Esophagus muscularis mucosa (tissue), 4 donors: ENCODE measurements at regions not wholly inside any gene's neighbourhood (a gene's known extent, or its start where the extent isn't known, plus 50 kb on each side); places are given as distances from the start of the nearest gene placed in this dataset.
"Not testable (repeated sequence)": the region's sequence is repeated elsewhere in the genome, so short reads cannot be mapped to it uniquely, and the experiment has no call there.

Experiments used
- DNase-seq: peaks from one replicate; pipeline ENCODE4 v3.0.0-alpha.2; 2017; ENCODE audit errors: extremely low spot score
- H3K27ac ChIP-seq, 4 donors: fragments of 200-600 bp; sonication (generic); replicated peaks in 1 of 4; 1 replicate in 3 of 4; 2 replicates in 1 of 4; pipeline ENCODE4 v1.5.1; 2016 to 2019; ENCODE audit warnings: mild to moderate bottlenecking in 1 of 4
- H3K27me3 ChIP-seq, 4 donors: fragments of 200-600 bp; sonication (generic); one replicate each; pipeline versions ENCODE4 v1.5.1 to v1.6.0; 2016 to 2019
- H3K36me3 ChIP-seq, 4 donors: fragments of 200-600 bp; sonication (generic); one replicate each; pipeline ENCODE4 v1.5.1; 2016 to 2019
- H3K4me1 ChIP-seq, 4 donors: fragments of 200-600 bp; sonication (generic); one replicate each; pipeline ENCODE4 v1.5.1; 2016 to 2019
- H3K4me3 ChIP-seq, 4 donors: fragments of 200-600 bp; sonication (generic); 1 replicate in 2 of 4; 2 replicates in 2 of 4; pipeline ENCODE4 v1.5.1; 2016 to 2019; ENCODE audit warnings: mild to moderate bottlenecking in 4 of 4, moderate library complexity in 1 of 4
- H3K9me3 ChIP-seq, 4 donors: fragments of 200-600 bp; sonication (generic); 1 replicate in 3 of 4; 2 replicates in 1 of 4; pipeline ENCODE4 v1.5.1; 2016 to 2019
- EP300 ChIP-seq: sonication (generic); formaldehyde crosslinking; IDR thresholded peaks from one replicate; pipeline ENCODE4 v1.6.1; 2017; ENCODE audit warnings: antibody characterized with exemption
- POLR2A ChIP-seq: fragments of 450-650 bp; IDR thresholded peaks from one replicate; pipeline ENCODE4 v1.6.1; 2017; ENCODE audit warnings: antibody characterized with exemption, moderate library complexity, mild to moderate bottlenecking, low read depth
- POLR2AphosphoS5 ChIP-seq, 2 donors: sonication (generic); formaldehyde crosslinking; IDR thresholded peaks; one replicate each; pipeline ENCODE4 v1.6.1; 2017; ENCODE audit warnings: antibody characterized with exemption in 2 of 2
- WGBS: methylation state at CpG from one replicate; pipeline ENCODE4 v1.1.5; 2018; 5-methylcytosine and 5-hydroxymethylcytosine counted together
- intact Hi-C: fragments of 100-400 bp; cut with DNase I; formaldehyde crosslinking; loops from one replicate; pipeline ENCODE4 v1.15.1; 2023
- TF ChIP-seq, protein P1 (sequence below), 3 experiments: fragments of 200-600 bp in 2 of 3; fragments of 450-650 bp in 1 of 3; sonication (generic) in 2 of 3; IDR thresholded peaks; one replicate each; pipeline ENCODE4 v1.5.1; 2017 to 2019; ENCODE audit warnings: antibody characterized with exemption in 3 of 3, mild to moderate bottlenecking in 2 of 3, moderate library complexity in 1 of 3

DNA sequence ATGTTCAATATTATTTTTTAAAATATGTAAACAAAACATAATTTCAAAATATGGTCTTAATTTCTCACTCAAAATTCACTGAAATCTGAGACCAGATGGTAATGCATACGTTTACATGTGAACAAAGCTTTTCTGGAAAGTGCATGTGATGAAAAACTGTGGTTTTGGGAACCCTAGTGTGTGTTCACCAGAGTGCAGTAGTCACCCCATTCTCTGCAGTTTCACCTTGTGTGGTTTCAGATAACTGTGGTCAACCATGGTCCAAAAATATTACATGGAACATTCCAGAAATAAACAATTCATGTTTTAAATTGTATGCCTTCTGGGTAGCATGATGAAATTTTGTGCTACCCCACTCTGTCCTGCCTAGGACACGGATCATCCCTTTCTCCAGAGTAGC lies 2021.9 kb downstream of the MRPL39 start:
- Histone ChIP-seq H3K27me3 (no peaks in the 10 kb centered on the region), H3K27ac (no peak overlapping the region), H3K4me3 (no peak overlapping the region), H3K36me3 (no peaks in the 10 kb centered on the region), H3K4me1 (no peaks in the 10 kb centered on the region), H3K9me3 (no peaks in the 10 kb centered on the region)
- intact Hi-C loops: no loop called here
- TF ChIP-seq POLR2AphosphoS5 (IDR thresholded peaks at IDR 0.05): no peak
- no peak for TF ChIP-seq EP300
- TF ChIP-seq, protein P1, sequence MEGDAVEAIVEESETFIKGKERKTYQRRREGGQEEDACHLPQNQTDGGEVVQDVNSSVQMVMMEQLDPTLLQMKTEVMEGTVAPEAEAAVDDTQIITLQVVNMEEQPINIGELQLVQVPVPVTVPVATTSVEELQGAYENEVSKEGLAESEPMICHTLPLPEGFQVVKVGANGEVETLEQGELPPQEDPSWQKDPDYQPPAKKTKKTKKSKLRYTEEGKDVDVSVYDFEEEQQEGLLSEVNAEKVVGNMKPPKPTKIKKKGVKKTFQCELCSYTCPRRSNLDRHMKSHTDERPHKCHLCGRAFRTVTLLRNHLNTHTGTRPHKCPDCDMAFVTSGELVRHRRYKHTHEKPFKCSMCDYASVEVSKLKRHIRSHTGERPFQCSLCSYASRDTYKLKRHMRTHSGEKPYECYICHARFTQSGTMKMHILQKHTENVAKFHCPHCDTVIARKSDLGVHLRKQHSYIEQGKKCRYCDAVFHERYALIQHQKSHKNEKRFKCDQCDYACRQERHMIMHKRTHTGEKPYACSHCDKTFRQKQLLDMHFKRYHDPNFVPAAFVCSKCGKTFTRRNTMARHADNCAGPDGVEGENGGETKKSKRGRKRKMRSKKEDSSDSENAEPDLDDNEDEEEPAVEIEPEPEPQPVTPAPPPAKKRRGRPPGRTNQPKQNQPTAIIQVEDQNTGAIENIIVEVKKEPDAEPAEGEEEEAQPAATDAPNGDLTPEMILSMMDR (IDR thresholded peaks at IDR 0.05): no peak
- TF ChIP-seq POLR2A: no peak
- WGBS: 66% methylated on average over 2 of the region's 2 CpGs
- no peak for DNase-seq

DNA sequence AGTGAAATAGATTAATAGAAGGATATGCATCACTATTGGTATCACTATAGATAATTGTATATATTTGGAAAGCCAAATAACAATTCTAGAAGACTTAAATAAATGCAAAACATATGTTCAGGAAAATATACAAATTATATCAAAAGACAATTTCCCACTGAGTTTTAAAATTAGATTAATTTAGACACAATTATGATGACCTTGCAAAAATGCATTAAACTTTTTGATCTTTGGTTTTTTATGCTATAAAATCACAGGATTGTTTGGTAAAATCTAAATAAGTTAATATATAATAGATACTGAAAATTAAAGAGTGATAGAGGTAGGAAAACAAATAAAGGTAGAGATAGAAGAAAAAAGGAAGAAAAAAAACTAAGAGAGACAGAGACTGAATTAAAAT lies 2027.7 kb downstream of the MRPL39 start:
- no peak overlapping the region for H3K27ac ChIP-seq
- H3K9me3 ChIP-seq: no peaks in the 10 kb centered on the region
- no peaks in the 10 kb centered on the region for H3K27me3 ChIP-seq
- H3K4me3 ChIP-seq: no peak overlapping the region
- DNase-seq: no peak
- intact Hi-C loops: no loop called here
- H3K36me3 ChIP-seq: no peaks in the 10 kb centered on the region
- TF ChIP-seq POLR2A: no peak
- no peak for TF ChIP-seq EP300
- TF ChIP-seq, protein P1 (IDR thresholded peaks at IDR 0.05): no peak
- TF ChIP-seq POLR2AphosphoS5 (IDR thresholded peaks at IDR 0.05): no peak
- H3K4me1 ChIP-seq: no peaks in the 10 kb centered on the region

DNA sequence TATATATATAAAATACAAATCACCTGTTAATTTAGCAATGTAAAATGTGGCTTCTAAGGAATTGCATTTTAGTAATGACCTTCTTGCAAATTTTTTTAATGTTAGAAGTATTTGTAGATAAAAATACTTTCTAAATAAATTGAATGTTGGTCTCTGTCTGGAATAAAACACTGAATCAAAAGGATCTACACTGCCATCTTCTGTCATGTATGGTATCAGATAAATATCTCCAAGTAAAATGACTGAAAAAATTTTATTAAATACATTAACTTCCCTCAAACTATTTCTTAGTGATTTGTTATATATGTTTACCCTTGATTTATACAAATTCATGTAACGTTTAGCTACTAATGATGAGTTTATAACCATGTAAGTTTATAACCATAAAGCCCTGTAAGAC lies 2029.3 kb downstream of the MRPL39 start:
- no peak overlapping the region for H3K4me3 ChIP-seq
- H3K27ac ChIP-seq: no peak overlapping the region
- intact Hi-C loops: no loop called here
- H3K36me3 ChIP-seq: no peaks in the 10 kb centered on the region
- WGBS: 29% methylated on average over 1 of the region's 1 CpG
- H3K9me3 ChIP-seq: no peaks in the 10 kb centered on the region
- H3K27me3 ChIP-seq: no peaks in the 10 kb centered on the region
- no peak for TF ChIP-seq POLR2AphosphoS5 (IDR thresholded peaks at IDR 0.05)
- DNase-seq: no peak
- no peaks in the 10 kb centered on the region for H3K4me1 ChIP-seq

DNA sequence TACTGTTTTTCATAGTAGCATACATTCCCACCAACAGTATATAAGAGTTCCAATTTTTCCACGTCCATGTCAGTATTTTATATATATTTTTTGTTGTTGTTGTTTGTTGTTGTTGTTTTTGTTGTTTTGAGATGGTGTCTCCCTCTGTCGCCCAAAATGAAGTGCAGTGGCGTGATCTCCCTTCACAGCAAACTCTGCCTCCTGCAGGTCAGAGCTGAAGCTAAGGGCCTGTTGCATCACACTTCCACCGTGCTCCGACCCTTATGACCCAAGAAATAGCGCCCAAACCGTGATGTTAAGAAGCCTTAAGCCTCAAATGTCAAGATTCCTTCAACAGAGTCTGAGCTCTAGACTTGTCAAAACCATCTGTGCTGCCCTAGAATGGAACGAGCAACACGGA lies 2032.3 kb downstream of the MRPL39 start:
- Histone ChIP-seq H3K9me3 (no peaks in the 10 kb centered on the region), H3K4me3 (no peak overlapping the region), H3K4me1 (no peaks in the 10 kb centered on the region), H3K36me3 (no peaks in the 10 kb centered on the region), H3K27ac (no peak overlapping the region), H3K27me3 (no peaks in the 10 kb centered on the region)
- intact Hi-C loops: no loop called here
- no peak for DNase-seq
- 68% methylated on average over 9 of the region's 9 CpGs for WGBS
- TF ChIP-seq POLR2A (no peak), POLR2AphosphoS5 (IDR thresholded peaks at IDR 0.05) (no peak), EP300 (no peak)
- TF ChIP-seq, protein P1 (IDR thresholded peaks at IDR 0.05): no peak

DNA sequence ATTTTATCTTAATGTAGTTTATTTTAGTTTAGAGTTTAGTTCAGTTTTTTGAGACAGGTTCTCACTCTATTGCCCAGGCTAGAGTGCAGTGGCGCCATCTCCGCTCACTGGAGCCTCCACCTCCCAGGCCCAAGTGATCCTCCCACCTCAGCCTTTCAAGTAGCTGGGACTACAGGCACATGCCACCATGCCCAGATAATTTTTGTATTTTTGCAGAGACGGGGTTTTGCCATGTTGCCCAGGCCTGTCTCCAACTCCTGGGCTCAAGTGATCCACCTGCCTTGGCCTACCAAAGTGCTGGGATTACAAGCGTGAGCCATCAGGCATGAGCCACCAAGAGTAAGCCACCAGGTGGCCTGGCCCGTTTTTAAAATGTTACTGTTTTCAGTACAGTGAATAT lies 2058.4 kb downstream of the MRPL39 start:
- H3K36me3 ChIP-seq, H3K4me3 ChIP-seq, intact Hi-C loops, H3K27me3 ChIP-seq, DNase-seq, H3K9me3 ChIP-seq, H3K4me1 ChIP-seq, H3K27ac ChIP-seq: not testable (repeated sequence)
- 85% methylated on average over 5 of the region's 5 CpGs for WGBS

DNA sequence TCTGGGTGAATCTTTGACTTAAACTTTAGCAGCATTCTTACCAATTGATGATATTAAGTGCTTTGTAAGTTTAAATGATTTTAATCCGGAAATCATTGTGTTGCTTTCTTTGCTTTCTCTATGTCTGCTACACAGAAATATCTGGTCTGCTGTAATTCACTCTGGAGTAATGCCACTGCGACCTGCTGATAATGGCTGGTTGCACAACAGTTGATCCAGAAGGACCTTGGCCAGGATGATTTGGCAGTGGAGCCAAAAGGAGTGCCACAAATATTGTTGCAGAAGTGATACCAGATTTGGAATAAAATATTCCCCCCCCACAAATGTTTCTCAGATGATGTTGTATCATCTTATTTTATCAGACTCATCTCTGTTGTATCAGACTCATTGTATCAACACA lies 2063.9 kb downstream of the MRPL39 start:
- H3K4me3 ChIP-seq: no peak overlapping the region
- H3K27me3 ChIP-seq: no peaks in the 10 kb centered on the region
- 86% methylated on average over 2 of the region's 2 CpGs for WGBS
- intact Hi-C loops: no loop called here
- DNase-seq: no peak
- no peaks in the 10 kb centered on the region for H3K9me3 ChIP-seq
- no peak overlapping the region for H3K27ac ChIP-seq
- no peak for TF ChIP-seq EP300
- TF ChIP-seq POLR2A: no peak
- TF ChIP-seq, protein P1 (IDR thresholded peaks at IDR 0.05): no peak
- TF ChIP-seq POLR2AphosphoS5 (IDR thresholded peaks at IDR 0.05): no peak
- H3K4me1 ChIP-seq: no peaks in the 10 kb centered on the region
- no peaks in the 10 kb centered on the region for H3K36me3 ChIP-seq
